ENCODE measurements at regions not wholly inside any gene's neighbourhood (a gene's known extent, or its start where the extent isn't known, plus 50 kb on each side); places are given as distances from the start of the nearest gene placed in this dataset.

DNA sequence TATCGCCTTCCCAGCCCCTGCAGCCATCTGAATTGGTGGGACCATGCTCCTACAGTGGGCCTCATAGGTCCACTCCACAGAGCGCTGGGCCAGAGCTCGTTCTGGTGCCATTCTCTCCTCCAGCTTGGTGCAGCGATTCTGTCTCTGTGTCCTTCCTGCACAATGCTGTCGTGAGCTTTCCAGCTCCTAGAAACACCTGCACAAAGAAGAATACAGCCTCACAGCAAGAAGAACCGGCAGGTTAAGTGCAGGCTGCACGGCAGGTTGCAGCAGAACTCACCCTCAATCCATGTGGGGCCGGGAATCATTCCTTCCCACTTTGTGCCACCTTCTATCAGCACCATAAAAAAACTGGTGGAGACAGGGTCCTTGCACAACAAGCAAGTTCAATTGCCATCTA lies 101.2 kb upstream of the ENPP6 start:
- no peak overlapping the region for H2AFZ ChIP-seq (ENCODE audit: low read length, unreplicated experiment)
- H3K27me3 ChIP-seq (ENCODE audit: insufficient read depth, low read length) = no peaks in the 10 kb centered on the region
- H3K27ac ChIP-seq (ENCODE audit: low read depth, low read length) = no peak overlapping the region
- H3K36me3 ChIP-seq (ENCODE audit: insufficient read depth, low read length) = no peaks in the 10 kb centered on the region
- H3K4me3 ChIP-seq (ENCODE audit: low read depth, low read length) = no peak overlapping the region
- H3K79me2 ChIP-seq (ENCODE audit: control insufficient read depth, insufficient read depth, low read length, unreplicated experiment) = no peaks in the 10 kb centered on the region
- no peaks in the 10 kb centered on the region for H3K4me1 ChIP-seq (ENCODE audit: control insufficient read depth, insufficient read depth, low read length, unreplicated experiment)

DNA sequence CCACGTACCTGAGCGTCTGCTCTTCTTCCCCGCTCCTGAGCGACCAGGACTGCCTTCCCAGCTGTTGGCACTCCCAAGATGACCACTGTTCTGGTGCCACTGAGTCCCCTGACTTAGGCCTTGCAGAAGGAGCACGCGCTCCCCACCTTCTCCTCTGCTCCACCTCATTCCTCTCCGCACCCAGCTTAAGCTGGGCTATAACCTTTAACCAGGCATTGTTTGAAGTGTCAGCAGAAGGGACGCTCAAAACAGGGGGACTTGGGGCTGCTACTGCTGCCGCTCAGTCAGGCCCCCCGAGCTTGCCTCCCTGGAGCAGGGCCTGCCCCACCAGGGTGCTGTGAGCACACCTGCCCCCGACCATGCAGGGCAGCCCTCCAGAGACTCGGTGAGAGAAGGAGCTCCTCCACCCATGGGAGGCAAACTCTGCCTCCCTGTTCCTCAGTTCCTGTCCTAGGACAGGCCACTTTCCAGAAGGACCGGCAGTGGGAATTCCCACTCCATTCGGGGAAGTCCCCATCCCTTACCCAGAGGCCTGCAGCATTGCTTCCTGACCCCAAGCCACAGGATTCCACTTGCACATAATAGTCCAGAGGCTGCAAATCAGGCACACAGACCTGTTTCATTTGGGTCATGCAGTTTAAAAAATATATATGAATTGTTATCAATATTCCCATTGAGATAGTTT lies 99.7 kb upstream of the ENPP6 start:
- H3K4me3 ChIP-seq (ENCODE audit: low read depth, low read length) = no peak overlapping the region
- H3K4me1 ChIP-seq (ENCODE audit: control insufficient read depth, insufficient read depth, low read length, unreplicated experiment) = no peaks in the 10 kb centered on the region

DNA sequence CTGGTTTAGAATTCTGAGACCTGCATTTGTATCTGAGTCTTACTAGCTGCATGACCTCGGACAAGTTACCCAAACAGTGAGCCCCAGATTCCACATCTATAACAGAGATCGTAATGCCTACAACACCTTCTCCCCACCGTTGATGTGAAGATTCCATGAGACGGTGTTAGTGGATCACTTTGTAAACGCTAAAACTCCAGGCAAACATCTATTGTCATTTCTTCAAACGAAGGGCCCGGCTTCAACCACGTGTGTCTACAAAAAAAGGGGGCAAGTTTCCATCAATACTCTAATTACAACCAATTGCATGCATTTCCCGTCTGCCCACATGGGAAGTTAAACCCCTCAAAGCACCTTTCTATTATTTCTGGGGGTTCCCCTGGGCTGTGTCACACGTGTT lies 99.1 kb upstream of the ENPP6 start:
- H3K4me3 ChIP-seq (ENCODE audit: low read depth, low read length) = no peak overlapping the region
- no peak overlapping the region for H2AFZ ChIP-seq (ENCODE audit: low read length, unreplicated experiment)
- no peak overlapping the region for H3K27ac ChIP-seq (ENCODE audit: low read depth, low read length)
- no peaks in the 10 kb centered on the region for H3K4me1 ChIP-seq (ENCODE audit: control insufficient read depth, insufficient read depth, low read length, unreplicated experiment)
- no peaks in the 10 kb centered on the region for H3K36me3 ChIP-seq (ENCODE audit: insufficient read depth, low read length)
- H3K27me3 ChIP-seq (ENCODE audit: insufficient read depth, low read length) = no peaks in the 10 kb centered on the region
- no peaks in the 10 kb centered on the region for H3K79me2 ChIP-seq (ENCODE audit: control insufficient read depth, insufficient read depth, low read length, unreplicated experiment)

More for the DNA sequence above, 99.7 kb upstream of the ENPP6 start:
- Histone ChIP-seq H3K36me3 (ENCODE audit: insufficient read depth, low read length) (no peaks in the 10 kb centered on the region), H3K27me3 (ENCODE audit: insufficient read depth, low read length) (no peaks in the 10 kb centered on the region), H2AFZ (ENCODE audit: low read length, unreplicated experiment) (no peak overlapping the region), H3K79me2 (ENCODE audit: control insufficient read depth, insufficient read depth, low read length, unreplicated experiment) (no peaks in the 10 kb centered on the region), H3K27ac (ENCODE audit: low read depth, low read length) (no peak overlapping the region)

DNA sequence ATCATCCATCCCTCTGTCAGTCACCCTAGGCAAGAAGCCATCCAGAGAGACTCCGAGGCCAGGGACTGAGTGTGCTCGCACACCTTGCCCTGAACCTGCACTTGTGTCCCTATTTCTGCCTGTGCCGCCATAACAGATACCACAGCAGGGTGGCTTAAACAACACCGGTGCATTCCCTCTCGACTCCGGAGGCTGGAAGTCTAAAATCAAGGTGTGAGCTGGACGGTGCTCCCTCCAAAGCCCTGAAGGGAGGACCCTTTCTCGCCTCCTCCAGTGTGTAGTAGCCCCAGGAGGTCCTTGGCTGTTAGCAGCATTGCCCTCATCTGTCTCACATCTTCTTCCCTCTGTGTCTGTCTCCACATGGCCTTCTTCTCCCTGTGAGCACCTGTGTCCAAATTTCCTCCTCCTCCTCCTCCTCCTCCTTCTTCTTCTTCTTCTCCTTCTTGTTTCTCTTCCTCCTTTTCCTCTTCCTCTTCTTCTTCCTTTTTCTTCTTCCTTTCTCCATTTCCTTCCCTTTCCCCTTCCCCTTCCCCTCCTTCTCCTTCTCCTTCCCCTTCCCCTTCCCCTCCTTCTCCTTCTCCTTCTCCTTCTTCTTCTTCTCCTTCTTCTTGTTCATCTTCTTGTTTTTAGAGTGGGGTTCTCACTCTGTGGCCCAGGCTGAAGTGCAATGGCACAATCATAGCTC lies 98.1 kb upstream of the ENPP6 start:
- no peak overlapping the region for H3K4me3 ChIP-seq (ENCODE audit: low read depth, low read length)
- no peak overlapping the region for H2AFZ ChIP-seq (ENCODE audit: low read length, unreplicated experiment)
- H3K27ac ChIP-seq (ENCODE audit: low read depth, low read length) = no peak overlapping the region
- no peaks in the 10 kb centered on the region for H3K27me3 ChIP-seq (ENCODE audit: insufficient read depth, low read length)
- H3K36me3 ChIP-seq (ENCODE audit: insufficient read depth, low read length) = no peaks in the 10 kb centered on the region
- no peaks in the 10 kb centered on the region for H3K4me1 ChIP-seq (ENCODE audit: control insufficient read depth, insufficient read depth, low read length, unreplicated experiment)
- H3K79me2 ChIP-seq (ENCODE audit: control insufficient read depth, insufficient read depth, low read length, unreplicated experiment) = no peaks in the 10 kb centered on the region

DNA sequence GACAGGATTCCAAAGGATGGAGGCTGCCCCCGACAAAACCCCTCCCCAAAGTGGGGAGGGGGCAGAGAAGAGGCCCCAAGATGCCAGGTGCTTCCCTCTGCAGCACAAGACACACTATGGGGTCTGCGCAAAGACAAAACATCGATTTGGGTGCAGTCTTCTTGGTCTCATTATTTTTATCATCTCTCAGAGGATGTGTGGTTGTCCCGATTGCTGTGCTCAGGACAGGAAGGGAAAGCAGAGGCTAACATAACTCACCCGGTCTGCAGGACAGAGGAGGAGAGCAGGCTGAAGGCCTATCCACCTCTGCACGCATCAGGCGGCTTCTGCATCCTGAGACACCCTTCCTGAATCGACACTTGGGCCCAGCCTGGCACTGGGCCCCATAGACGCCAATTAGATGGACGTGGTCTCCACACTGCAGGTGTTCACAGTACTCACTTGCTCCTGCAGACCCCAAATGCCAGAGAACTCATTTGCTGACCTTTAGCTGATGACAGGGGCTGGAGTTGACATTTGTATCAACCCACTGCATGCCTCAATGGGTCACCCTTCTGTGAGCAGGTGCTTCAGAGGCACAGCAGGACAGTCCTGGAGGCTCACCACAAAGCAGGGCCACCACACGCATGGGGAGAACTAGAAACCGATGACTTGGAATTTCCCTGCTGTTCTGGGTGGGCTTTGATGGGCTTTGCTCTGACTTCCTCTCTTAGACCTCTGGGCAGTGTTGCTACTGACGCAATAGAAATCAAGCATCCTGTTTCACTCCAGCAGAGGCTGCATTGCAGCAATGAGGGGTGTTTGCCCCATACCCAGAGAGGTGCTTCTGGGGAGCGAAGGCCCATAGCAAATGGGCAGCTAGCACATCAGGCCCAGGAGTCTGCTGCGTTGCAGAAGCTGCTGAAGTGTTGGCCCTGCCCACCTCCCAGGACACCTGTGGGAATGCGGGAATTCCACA lies 96.3 kb upstream of the ENPP6 start:
- H3K4me3 ChIP-seq (ENCODE audit: low read depth, low read length) = no peak overlapping the region
- H3K27me3 ChIP-seq (ENCODE audit: insufficient read depth, low read length) = no peaks in the 10 kb centered on the region
- H3K4me1 ChIP-seq (ENCODE audit: control insufficient read depth, insufficient read depth, low read length, unreplicated experiment) = no peaks in the 10 kb centered on the region
- H3K79me2 ChIP-seq (ENCODE audit: control insufficient read depth, insufficient read depth, low read length, unreplicated experiment) = no peaks in the 10 kb centered on the region
- no peaks in the 10 kb centered on the region for H3K36me3 ChIP-seq (ENCODE audit: insufficient read depth, low read length)
- H3K27ac ChIP-seq (ENCODE audit: low read depth, low read length) = no peak overlapping the region
- no peak overlapping the region for H2AFZ ChIP-seq (ENCODE audit: low read length, unreplicated experiment)

DNA sequence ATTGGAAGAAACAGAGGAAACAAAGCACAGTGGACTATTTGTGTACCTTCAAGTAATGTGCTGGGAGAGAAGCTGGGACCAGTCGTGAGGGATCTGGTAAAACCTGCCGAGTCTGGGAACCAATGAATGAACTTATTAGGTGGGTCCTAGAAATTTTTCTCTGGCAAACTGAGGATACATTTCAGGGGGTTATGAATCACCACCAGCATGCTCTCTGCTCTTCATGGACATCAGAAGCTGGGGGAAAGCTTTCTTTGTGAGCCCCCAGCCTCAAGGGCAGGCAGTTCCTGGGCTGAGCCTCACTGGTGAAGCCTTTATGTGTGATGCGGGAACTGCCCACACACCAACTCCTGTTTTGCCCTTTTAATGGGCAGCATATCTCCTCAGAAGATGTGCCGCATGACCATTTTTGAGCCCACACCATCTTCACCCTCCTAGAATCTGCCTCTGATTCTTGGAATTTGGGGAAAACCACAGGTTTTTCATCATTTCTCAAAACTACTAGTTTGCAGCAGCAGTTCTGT lies 95.4 kb upstream of the ENPP6 start:
- Histone ChIP-seq H3K79me2 (ENCODE audit: control insufficient read depth, insufficient read depth, low read length, unreplicated experiment) (no peaks in the 10 kb centered on the region), H3K27me3 (ENCODE audit: insufficient read depth, low read length) (no peaks in the 10 kb centered on the region), H3K27ac (ENCODE audit: low read depth, low read length) (no peak overlapping the region), H2AFZ (ENCODE audit: low read length, unreplicated experiment) (no peak overlapping the region), H3K4me3 (ENCODE audit: low read depth, low read length) (no peak overlapping the region), H3K36me3 (ENCODE audit: insufficient read depth, low read length) (no peaks in the 10 kb centered on the region), H3K4me1 (ENCODE audit: control insufficient read depth, insufficient read depth, low read length, unreplicated experiment) (no peaks in the 10 kb centered on the region)

DNA sequence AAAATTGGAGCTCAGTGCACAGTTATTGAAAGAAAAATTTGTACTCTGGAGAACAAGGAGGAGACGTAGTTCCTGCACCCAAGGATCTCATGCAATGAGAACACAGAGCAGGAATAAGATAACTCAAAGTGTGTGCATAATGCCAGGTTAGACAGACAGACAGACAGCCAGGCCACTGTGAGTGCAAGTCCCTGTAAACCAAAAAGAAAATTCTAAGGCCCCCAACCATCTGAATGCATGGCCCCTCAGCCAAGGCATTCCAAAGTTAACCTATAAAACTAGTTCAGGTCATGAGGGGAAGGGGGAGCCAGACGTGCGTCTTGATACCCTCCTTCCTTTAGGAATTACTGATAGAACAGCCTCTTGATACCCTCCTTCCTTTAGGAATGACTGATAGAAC lies 94.5 kb upstream of the ENPP6 start:
- no peaks in the 10 kb centered on the region for H3K4me1 ChIP-seq (ENCODE audit: control insufficient read depth, insufficient read depth, low read length, unreplicated experiment)
- H2AFZ ChIP-seq (ENCODE audit: low read length, unreplicated experiment) = no peak overlapping the region
- H3K36me3 ChIP-seq (ENCODE audit: insufficient read depth, low read length) = no peaks in the 10 kb centered on the region
- no peak overlapping the region for H3K4me3 ChIP-seq (ENCODE audit: low read depth, low read length)
- no peak overlapping the region for H3K27ac ChIP-seq (ENCODE audit: low read depth, low read length)
- H3K27me3 ChIP-seq (ENCODE audit: insufficient read depth, low read length) = no peaks in the 10 kb centered on the region
- no peaks in the 10 kb centered on the region for H3K79me2 ChIP-seq (ENCODE audit: control insufficient read depth, insufficient read depth, low read length, unreplicated experiment)

DNA sequence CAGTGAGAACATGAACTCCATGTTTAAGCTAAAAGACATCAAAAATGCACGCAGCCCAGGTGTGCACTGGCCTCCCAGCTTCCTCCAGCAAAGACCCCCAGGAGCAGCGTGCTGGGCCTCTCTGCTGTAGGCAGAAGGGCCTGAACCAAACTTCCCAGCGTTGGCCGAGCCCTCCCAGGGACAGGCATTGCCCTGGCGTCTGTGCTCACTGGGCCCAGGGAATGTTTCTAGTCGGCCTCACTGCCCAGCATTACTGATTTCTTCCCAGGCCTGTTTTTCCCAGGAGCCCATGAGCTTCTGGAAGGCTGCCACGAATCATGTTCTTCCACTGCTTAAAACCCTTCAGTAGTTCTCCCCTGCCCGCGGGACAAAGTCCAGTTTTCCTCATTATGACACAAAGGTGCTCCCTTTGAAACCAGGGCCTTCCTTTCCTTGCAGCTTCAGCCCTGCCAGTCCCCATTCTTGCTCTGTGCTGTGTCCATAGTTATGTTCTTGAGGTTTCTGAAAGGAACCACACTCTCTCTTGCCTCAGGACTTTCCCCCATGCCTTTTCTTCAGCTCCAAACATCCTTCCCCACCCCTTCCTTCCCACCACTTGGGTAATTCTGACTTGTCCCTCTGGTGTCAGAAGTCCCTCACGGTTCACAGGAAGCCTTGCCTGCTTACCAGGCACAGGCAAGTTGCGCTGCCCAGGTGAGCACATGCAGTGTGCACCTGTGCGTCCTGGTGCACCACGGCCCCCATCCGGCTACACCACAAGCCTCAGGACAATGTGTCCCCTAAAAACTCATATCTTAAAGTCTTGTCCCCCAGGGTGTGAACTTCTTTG lies 93.4 kb upstream of the ENPP6 start:
- no peak overlapping the region for H2AFZ ChIP-seq (ENCODE audit: low read length, unreplicated experiment)
- H3K36me3 ChIP-seq (ENCODE audit: insufficient read depth, low read length) = no peaks in the 10 kb centered on the region
- no peak overlapping the region for H3K27ac ChIP-seq (ENCODE audit: low read depth, low read length)
- no peaks in the 10 kb centered on the region for H3K79me2 ChIP-seq (ENCODE audit: control insufficient read depth, insufficient read depth, low read length, unreplicated experiment)
- H3K27me3 ChIP-seq (ENCODE audit: insufficient read depth, low read length) = no peaks in the 10 kb centered on the region
- no peaks in the 10 kb centered on the region for H3K4me1 ChIP-seq (ENCODE audit: control insufficient read depth, insufficient read depth, low read length, unreplicated experiment)
- H3K4me3 ChIP-seq (ENCODE audit: low read depth, low read length) = no peak overlapping the region

DNA sequence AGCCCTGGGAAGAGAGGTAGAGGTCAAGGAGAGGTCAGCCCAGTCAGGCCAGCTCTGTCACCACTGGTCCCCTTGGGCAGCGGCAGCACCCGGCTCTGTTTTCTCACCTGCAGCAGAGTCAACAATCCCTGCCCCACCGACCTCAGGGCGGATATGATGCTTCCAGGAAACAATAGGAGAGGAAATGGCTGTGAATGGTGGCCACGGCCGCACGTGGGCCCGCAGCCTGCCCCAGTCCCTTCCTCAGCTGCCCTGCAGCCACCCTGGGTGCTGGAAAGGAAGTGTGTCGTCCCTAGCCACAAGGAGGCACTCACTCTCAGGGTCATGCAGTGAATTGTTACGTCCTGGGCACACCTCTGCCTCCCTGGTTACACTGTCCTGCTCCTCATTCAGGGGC lies 92.5 kb upstream of the ENPP6 start:
- no peaks in the 10 kb centered on the region for H3K27me3 ChIP-seq (ENCODE audit: insufficient read depth, low read length)
- H3K79me2 ChIP-seq (ENCODE audit: control insufficient read depth, insufficient read depth, low read length, unreplicated experiment) = no peaks in the 10 kb centered on the region
- no peaks in the 10 kb centered on the region for H3K4me1 ChIP-seq (ENCODE audit: control insufficient read depth, insufficient read depth, low read length, unreplicated experiment)
- H2AFZ ChIP-seq (ENCODE audit: low read length, unreplicated experiment) = no peak overlapping the region
- no peak overlapping the region for H3K27ac ChIP-seq (ENCODE audit: low read depth, low read length)
- no peak overlapping the region for H3K4me3 ChIP-seq (ENCODE audit: low read depth, low read length)
- H3K36me3 ChIP-seq (ENCODE audit: insufficient read depth, low read length) = no peaks in the 10 kb centered on the region

All from ACC112 (cell line).